ENCODE measurements at regions not wholly inside any gene's neighbourhood (a gene's known extent, or its start where the extent isn't known, plus 50 kb on each side); places are given as distances from the start of the nearest gene placed in this dataset.

DNA sequence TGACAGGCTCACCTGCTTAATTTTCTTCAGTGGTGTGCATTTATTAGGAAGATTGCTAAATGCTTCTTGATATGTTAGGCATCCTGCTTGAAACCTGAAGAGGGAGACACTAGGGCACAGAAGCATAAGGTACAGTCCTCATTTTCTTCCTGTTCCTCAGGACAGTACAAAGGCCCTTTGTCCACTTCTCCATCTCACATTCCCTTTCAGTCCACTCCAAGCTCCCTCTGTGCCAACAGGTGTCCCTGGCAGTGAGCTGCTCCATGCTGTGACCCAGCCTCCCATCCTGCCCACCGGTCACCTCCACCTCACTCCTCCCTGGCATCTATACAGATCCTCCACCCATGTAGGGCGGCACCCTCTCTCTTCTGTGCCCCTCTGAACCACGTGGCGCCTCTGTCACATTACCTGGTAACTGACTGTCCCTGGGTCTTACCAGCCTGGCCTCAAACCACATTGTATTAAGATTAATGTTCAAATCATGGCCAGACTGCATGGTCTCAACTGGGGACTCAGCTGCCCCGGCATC lies 162.8 kb downstream of the VAPA start:
- Mint-ChIP-seq H3K27me3 (ENCODE audit: insufficient read depth) (peaks cover 22% of the 10 kb centered on the region), H3K4me3 (no peak overlapping the region), H3K9me3 (peaks cover 3% of the 10 kb centered on the region; the same call in 1 of the 2 replicates), H3K4me1 (ENCODE audit: low read depth) (peaks cover 7% of the 10 kb centered on the region; the same call in 1 of the 2 replicates), H3K36me3 (ENCODE audit: low read depth) (no peaks in the 10 kb centered on the region; the same call in 1 of the 2 replicates), H3K27ac (no peak overlapping the region)
- TF ChIP-seq, protein P1, sequence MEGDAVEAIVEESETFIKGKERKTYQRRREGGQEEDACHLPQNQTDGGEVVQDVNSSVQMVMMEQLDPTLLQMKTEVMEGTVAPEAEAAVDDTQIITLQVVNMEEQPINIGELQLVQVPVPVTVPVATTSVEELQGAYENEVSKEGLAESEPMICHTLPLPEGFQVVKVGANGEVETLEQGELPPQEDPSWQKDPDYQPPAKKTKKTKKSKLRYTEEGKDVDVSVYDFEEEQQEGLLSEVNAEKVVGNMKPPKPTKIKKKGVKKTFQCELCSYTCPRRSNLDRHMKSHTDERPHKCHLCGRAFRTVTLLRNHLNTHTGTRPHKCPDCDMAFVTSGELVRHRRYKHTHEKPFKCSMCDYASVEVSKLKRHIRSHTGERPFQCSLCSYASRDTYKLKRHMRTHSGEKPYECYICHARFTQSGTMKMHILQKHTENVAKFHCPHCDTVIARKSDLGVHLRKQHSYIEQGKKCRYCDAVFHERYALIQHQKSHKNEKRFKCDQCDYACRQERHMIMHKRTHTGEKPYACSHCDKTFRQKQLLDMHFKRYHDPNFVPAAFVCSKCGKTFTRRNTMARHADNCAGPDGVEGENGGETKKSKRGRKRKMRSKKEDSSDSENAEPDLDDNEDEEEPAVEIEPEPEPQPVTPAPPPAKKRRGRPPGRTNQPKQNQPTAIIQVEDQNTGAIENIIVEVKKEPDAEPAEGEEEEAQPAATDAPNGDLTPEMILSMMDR (IDR thresholded peaks at IDR 0.05) = peak; percentile 10; the same call in 1 of the 2 replicates
- no peak for DNase-seq

DNA sequence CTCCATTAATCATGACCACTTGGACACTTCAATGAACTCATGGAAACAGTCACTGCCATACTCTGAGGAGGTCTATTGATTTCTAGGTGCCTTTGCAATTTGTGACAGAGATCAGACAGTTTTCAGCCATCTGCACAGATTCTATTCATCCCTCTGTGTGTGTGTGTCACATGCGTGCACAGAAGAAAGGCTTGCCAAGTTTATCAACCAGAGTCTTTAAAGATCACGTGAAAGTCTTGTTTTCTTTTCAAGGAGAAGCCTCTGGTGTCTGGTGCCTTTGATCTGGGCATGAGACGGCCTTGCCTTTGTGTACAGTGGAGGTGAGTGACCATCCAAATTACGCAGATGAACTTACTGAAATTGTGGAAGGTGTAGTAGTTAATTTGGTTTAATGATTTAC lies 164.2 kb downstream of the VAPA start:
- H3K27ac Mint-ChIP-seq = no peak overlapping the region
- TF ChIP-seq, protein P1 (IDR thresholded peaks at IDR 0.05) = no peak
- no peak for DNase-seq
- H3K4me1 Mint-ChIP-seq (ENCODE audit: low read depth) = peaks cover under 1% of the 10 kb centered on the region; the same call in 1 of the 2 replicates
- peaks cover 11% of the 10 kb centered on the region for H3K9me3 Mint-ChIP-seq
- H3K36me3 Mint-ChIP-seq (ENCODE audit: low read depth) = peaks cover 7% of the 10 kb centered on the region
- peaks cover 25% of the 10 kb centered on the region for H3K27me3 Mint-ChIP-seq (ENCODE audit: insufficient read depth)
- H3K4me3 Mint-ChIP-seq = no peak overlapping the region

DNA sequence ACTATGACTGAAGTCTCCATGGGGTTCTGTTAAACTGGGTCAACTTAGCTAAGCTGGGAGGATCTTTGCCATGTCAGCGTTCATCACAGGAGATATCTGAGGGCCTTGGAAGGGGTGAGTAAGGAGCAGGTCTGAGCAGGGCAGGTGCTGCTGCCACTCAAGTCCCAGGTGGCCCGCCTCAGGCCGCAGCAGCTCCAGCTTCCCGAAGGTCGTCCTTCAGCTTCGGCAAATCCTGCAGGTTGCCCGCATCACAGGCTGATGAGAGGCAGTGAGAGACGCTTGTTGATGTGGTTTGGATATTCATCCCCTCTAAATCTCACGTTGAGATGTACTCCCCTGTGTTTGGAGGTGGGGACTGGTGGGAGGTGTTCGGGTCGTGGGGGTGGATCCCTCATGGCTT lies 166.6 kb downstream of the VAPA start:
- Mint-ChIP-seq H3K4me1 (ENCODE audit: low read depth) (peaks cover 2% of the 10 kb centered on the region; the same call in 1 of the 2 replicates), H3K36me3 (ENCODE audit: low read depth) (peaks cover 10% of the 10 kb centered on the region), H3K9me3 (peaks cover 14% of the 10 kb centered on the region), H3K27me3 (ENCODE audit: insufficient read depth) (peaks cover 11% of the 10 kb centered on the region), H3K4me3 (no peak overlapping the region), H3K27ac (no peak overlapping the region)
- no peak for DNase-seq
- TF ChIP-seq, protein P1 (IDR thresholded peaks at IDR 0.05) = no peak

DNA sequence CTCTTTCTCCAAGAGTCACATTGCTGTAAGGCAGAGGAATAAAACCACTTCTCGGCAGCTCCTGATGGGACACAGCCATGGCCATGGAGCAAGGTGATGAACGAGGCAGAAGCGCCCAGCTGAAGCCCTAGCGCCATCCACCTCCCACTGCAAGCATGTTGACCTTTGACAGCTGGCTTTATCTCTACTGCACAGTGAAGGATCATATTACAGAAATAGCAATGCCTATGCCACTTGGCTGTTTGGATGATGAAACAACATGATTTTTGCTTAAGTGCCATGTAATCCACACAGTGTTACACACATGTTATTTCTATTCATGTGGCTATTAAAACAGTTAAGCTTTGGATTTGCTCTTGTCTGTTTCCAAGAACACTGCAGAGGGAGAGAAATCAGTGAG lies 167.7 kb downstream of the VAPA start:
- peaks cover 14% of the 10 kb centered on the region for H3K9me3 Mint-ChIP-seq
- H3K27me3 Mint-ChIP-seq (ENCODE audit: insufficient read depth) = peaks cover 9% of the 10 kb centered on the region
- peaks cover 9% of the 10 kb centered on the region; the same call in 1 of the 2 replicates for H3K4me1 Mint-ChIP-seq (ENCODE audit: low read depth)

DNA sequence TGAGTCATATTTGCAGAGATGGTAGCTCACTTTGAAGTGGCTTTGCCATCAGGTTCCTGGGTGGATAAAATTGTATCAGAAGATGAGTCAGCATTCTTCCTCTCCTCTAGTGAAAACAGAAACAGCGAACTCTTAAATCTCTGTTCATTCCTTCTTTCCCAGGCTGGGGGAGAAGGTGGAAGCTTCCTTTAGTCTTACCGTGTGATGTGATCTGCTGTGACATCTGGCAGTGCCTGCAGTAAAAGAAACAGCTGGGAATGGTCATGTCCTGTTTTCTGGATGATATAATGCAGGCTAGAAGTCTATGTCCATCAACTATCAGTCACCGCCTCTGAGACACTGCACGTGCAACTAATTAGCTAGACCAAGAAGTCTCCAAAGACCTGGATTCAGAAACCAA lies 171.6 kb downstream of the VAPA start:
- Mint-ChIP-seq H3K36me3 (ENCODE audit: low read depth) (peaks cover 10% of the 10 kb centered on the region), H3K4me3 (no peak overlapping the region), H3K27me3 (ENCODE audit: insufficient read depth) (peaks cover 27% of the 10 kb centered on the region), H3K9me3 (peaks cover 14% of the 10 kb centered on the region), H3K27ac (no peak overlapping the region), H3K4me1 (ENCODE audit: low read depth) (peaks cover 9% of the 10 kb centered on the region; the same call in 1 of the 2 replicates)
- TF ChIP-seq, protein P1 (IDR thresholded peaks at IDR 0.05) = no peak
- no peak for DNase-seq

More for the DNA sequence above, 167.7 kb downstream of the VAPA start:
- no peak overlapping the region for H3K27ac Mint-ChIP-seq
- TF ChIP-seq, protein P1 (IDR thresholded peaks at IDR 0.05) = no peak
- H3K4me3 Mint-ChIP-seq = no peak overlapping the region
- no peak for DNase-seq
- peaks cover 10% of the 10 kb centered on the region for H3K36me3 Mint-ChIP-seq (ENCODE audit: low read depth)
